K562 (cell line): ENCODE measurements at regions not wholly inside any gene's neighbourhood (a gene's known extent, or its start where the extent isn't known, plus 50 kb on each side); places are given as distances from the start of the nearest gene placed in this dataset.

Experiments used
- ATAC-seq: fragments of 200-7000 bp; cut with Tn5 transposase; 3 replicates; pipeline ENCODE4 v1.9.1; 2020; ENCODE audit warnings: moderate library complexity
- BruUV-seq: library from RNA; stranded (reverse); fragments of 400-500 nt; replicated peaks from 2 replicates; lab custom pipeline; 2021; lab: Mats Ljungman, UMichigan
- CTCF ChIA-PET: fragments of 300-600 bp; formaldehyde crosslinking; extraction: SDS; loops from one replicate; lab custom pipeline; 2021; ENCODE audit warnings: low intra/inter-chr PET ratio; lab: Yijun Ruan, JAX
- POLR2A ChIA-PET: fragments of 300-600, 350-650 bp; sonication (Branson Sonifier 250); formaldehyde crosslinking; extraction: SDS; loops from one replicate; lab custom pipeline; 2021; ENCODE audit warnings: antibody characterized with exemption, inconsistent platforms; lab: Yijun Ruan, JAX
- DNase-seq, 4 experiments: peaks; one replicate each; pipeline versions ENCODE4 v3.0.0 to v3.0.0-alpha.2; 2011 to 2018; ENCODE audit warnings: low spot score in 3 of 4, mixed read lengths in 3 of 4; ENCODE audit errors: extremely low read depth in 1 of 4
- FAIRE-seq: peaks from 2 replicates; lab custom pipeline; 2011; peaks lifted over from hg19 to GRCh38; lab: Jason Lieb, UNC
- H2AFZ ChIP-seq: 2 replicates; pipeline ENCODE4 v1.6.0; 2011; ENCODE audit warnings: low read depth, low read length, control low read depth, inconsistent platforms
- H3K27ac ChIP-seq: fragments of 200-600 bp; 3 replicates; pipeline ENCODE4 v1.8.0; 2011; ENCODE audit warnings: low read depth, mild to moderate bottlenecking, control low read depth, inconsistent platforms, low read length, moderate library complexity, mixed read lengths; ENCODE audit errors: extremely low read depth
- H3K27me3 ChIP-seq, 2 experiments: fragments of 300-600 bp in 1 of 2; 2 replicates in 1 of 2; 3 replicates in 1 of 2; pipeline versions ENCODE4 v1.6.0 to v1.8.0; 2011; ENCODE audit warnings: inconsistent platforms in 2 of 2, low read length in 2 of 2, mild to moderate bottlenecking in 1 of 2, mixed read lengths in 1 of 2, moderate library complexity in 1 of 2; ENCODE audit not compliant: control insufficient read depth in 2 of 2, insufficient read depth in 2 of 2
- H3K36me3 ChIP-seq: fragments of 300-600 bp; 3 replicates; pipeline ENCODE4 v1.8.0; 2011; ENCODE audit warnings: mild to moderate bottlenecking, low read length, inconsistent platforms; ENCODE audit not compliant: control insufficient read depth, insufficient read depth
- H3K4me1 ChIP-seq, 2 experiments: fragments of 200-600 bp in 1 of 2; replicated peaks in 1 of 2; 2 replicates in 1 of 2; 3 replicates in 1 of 2; pipeline versions ENCODE4 v1.5.1 to v1.8.0; 2011; ENCODE audit warnings: inconsistent platforms in 2 of 2, low read length in 2 of 2, mild to moderate bottlenecking in 1 of 2, mixed read lengths in 1 of 2, moderate library complexity in 1 of 2; ENCODE audit not compliant: control insufficient read depth in 2 of 2, insufficient read depth in 2 of 2
- H3K4me2 ChIP-seq: 2 replicates; pipeline ENCODE4 v1.6.1; 2011; ENCODE audit warnings: low read length, control low read depth, inconsistent platforms, mixed read lengths; ENCODE audit not compliant: insufficient read depth
- H3K4me3 ChIP-seq: fragments of 200-600 bp; sonication (generic), shearing (Covaris generic); 2 replicates; pipeline ENCODE4 v1.5.1; 2016; ENCODE audit warnings: control low read depth, inconsistent platforms
- H3K79me2 ChIP-seq: fragments of 200-600 bp; 3 replicates; pipeline ENCODE4 v1.8.0; 2011; ENCODE audit warnings: low read length, inconsistent platforms; ENCODE audit not compliant: control insufficient read depth, insufficient read depth
- H3K9ac ChIP-seq, 2 experiments: 2 replicates each; pipeline versions ENCODE4 v1.6.0 to v1.6.1; 2011; ENCODE audit warnings: low read depth in 2 of 2, low read length in 2 of 2, control low read depth in 1 of 2, inconsistent platforms in 1 of 2, mild to moderate bottlenecking in 1 of 2, mixed read lengths in 1 of 2; ENCODE audit not compliant: insufficient read depth in 1 of 2
- H3K9me1 ChIP-seq: one replicate; pipeline ENCODE4 v1.6.0; 2011; ENCODE audit warnings: inconsistent platforms, mild to moderate bottlenecking, low read length, moderate library complexity; ENCODE audit not compliant: control insufficient read depth, insufficient read depth
- H3K9me3 ChIP-seq: replicated peaks from 2 replicates; pipeline ENCODE4 v1.5.1; 2011; ENCODE audit warnings: low read depth, low read length, inconsistent platforms; ENCODE audit not compliant: control insufficient read depth, insufficient read depth
- H4K20me1 ChIP-seq: replicated peaks from 2 replicates; pipeline ENCODE4 v1.6.1; 2011; ENCODE audit warnings: low read length, inconsistent platforms, mixed read lengths; ENCODE audit not compliant: control insufficient read depth, insufficient read depth
- MEF2D ChIP-seq: conservative IDR thresholded peaks from 2 replicates; pipeline ENCODE4 v1.6.1; 2016; ENCODE audit warnings: low read depth, missing genetic modification characterization, missing compliant biosample characterization
- POLR2B ChIP-seq: fragments of 450-650 bp; IDR thresholded peaks from 2 replicates; pipeline ENCODE4 v1.6.1; 2018; ENCODE audit warnings: low read depth; ENCODE audit not compliant: partially characterized antibody
- ZNF174 ChIP-seq: fragments of 250-450 bp; sonication (Bioruptor Pico); IDR thresholded peaks from 2 replicates; pipeline ENCODE4 v1.4.0; 2020; ENCODE audit warnings: mild to moderate bottlenecking
- WGBS: fragments of 100-300 bp; shearing (Covaris generic); methylation state at CpG from one replicate; pipeline ENCODE4 v1.1.6; 2016; ENCODE audit warnings: low coverage, mixed read lengths; ENCODE audit not compliant: insufficient coverage; ENCODE audit errors: missing lambda C conversion rate; 5-methylcytosine and 5-hydroxymethylcytosine counted together
- in situ Hi-C: fragments of 300-500 bp; cut with MboI; formaldehyde crosslinking; loops from 4 replicates; pipeline ENCODE4 v1.15.0; 2018; ENCODE audit warnings: inconsistent platforms, mixed read lengths
- intact Hi-C: fragments of 100-400 bp; cut with micrococcal nuclease; formaldehyde crosslinking; loops from 2 replicates; pipeline ENCODE4 v1.14.2; 2022
- TF ChIP-seq, protein P1 (sequence below): conservative IDR thresholded peaks from 2 replicates; pipeline ENCODE4 v1.6.1; 2011; ENCODE audit warnings: low read depth, mild to moderate bottlenecking, low read length; ENCODE audit not compliant: control insufficient read depth

DNA sequence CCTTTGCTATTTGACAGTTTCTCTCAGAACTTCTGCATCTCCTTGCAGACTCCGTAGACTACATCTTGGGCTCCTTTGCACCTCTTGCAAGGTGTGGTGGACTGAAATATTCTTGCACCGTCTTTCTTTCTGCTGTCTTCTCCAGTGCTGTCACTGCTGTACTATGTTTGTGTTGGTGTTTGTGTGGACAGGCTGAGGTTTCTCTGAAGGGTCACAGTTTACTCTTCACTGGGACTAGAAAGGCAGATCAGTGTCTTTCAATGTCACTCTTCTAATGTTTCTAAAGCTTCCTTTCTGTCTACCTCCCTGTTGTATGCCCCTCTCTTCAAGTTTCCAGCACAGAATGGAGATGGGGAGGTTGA, 410.0 kb upstream of the CD180 start:
- Histone ChIP-seq H3K27me3 (no peaks in the 10 kb centered on the region), H3K4me3 (no peak overlapping the region), H3K36me3 (no peaks in the 10 kb centered on the region), H3K79me2 (no peaks in the 10 kb centered on the region), H4K20me1 (no peaks in the 10 kb centered on the region), H2AFZ (no peak overlapping the region), H3K9me1 (no peaks in the 10 kb centered on the region), H3K9me3 (no peaks in the 10 kb centered on the region), H3K4me2 (no peak overlapping the region), H3K27ac (no peak overlapping the region), H3K9ac (no peak overlapping the region), H3K4me1 (no peaks in the 10 kb centered on the region)
- 0% methylated on average over 2 of the region's 2 CpGs for WGBS
- CTCF ChIA-PET = no interaction called here
- TF ChIP-seq MEF2D (tag) = no peak
- TF ChIP-seq POLR2B = no peak
- TF ChIP-seq, protein P1, sequence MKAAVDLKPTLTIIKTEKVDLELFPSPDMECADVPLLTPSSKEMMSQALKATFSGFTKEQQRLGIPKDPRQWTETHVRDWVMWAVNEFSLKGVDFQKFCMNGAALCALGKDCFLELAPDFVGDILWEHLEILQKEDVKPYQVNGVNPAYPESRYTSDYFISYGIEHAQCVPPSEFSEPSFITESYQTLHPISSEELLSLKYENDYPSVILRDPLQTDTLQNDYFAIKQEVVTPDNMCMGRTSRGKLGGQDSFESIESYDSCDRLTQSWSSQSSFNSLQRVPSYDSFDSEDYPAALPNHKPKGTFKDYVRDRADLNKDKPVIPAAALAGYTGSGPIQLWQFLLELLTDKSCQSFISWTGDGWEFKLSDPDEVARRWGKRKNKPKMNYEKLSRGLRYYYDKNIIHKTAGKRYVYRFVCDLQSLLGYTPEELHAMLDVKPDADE = no peak
- no peak for TF ChIP-seq ZNF174 (CRISPR knock-in tag)
- in situ Hi-C loops = no loop called here
- intact Hi-C loops = no loop called here
- BruUV-seq = no TSS peak
- POLR2A ChIA-PET = no interaction called here
- ATAC-seq (no peak), DNase-seq (no peak), FAIRE-seq (no peak)
